ENCODE measurements at regions not wholly inside any gene's neighbourhood (a gene's known extent, or its start where the extent isn't known, plus 50 kb on each side); places are given as distances from the start of the nearest gene placed in this dataset.

DNA sequence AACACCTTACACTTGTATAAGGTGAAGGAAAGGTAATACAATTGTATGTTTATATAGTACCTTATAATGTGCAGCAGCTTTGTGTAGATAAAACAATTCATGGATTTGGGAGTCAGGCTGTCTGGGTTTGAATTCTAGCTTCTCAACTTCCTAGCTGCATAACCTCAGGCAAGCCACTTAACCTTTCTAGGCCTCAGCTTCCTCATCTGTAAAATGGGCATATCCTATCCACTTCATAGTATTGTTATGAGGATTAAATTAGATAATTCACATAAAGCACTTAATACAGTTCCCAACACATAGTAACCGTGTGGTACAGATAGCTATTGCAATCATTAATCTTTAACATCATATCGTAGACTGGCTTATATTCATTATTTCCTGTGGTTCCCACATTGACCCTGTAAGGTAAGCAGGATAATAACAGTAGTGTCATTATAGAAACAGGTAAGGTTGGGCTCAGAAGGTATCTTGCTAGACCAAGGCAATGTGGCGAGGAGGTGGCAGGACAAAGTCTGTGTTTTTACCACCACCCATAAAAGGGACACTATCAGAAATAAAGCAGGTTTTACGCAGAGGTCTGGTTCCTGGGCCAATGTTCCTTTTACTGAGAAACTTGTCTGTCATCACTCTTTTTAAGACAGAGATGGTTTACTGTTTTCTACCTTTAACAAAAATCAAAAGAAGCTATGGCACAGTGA, 334.1 kb downstream of the RRAGC start:
- Histone ChIP-seq H3K4me2 (ENCODE audit: low read length) (no peak overlapping the region), H3K9ac (ENCODE audit: low read length) (no peak overlapping the region), H3K36me3 (ENCODE audit: insufficient read depth, low read length) (no peaks in the 10 kb centered on the region), H4K20me1 (ENCODE audit: insufficient read depth) (no peaks in the 10 kb centered on the region), H2AFZ (ENCODE audit: low read depth, low read length) (no peak overlapping the region), H3K27me3 (ENCODE audit: insufficient read depth, low read depth, low read length) (no peaks in the 10 kb centered on the region), H3K79me2 (replicated peaks; ENCODE audit: insufficient read depth, low read length) (no peaks in the 10 kb centered on the region), H3K27ac (ENCODE audit: low read length) (no peak overlapping the region), H3K9me3 (ENCODE audit: low read length) (no peaks in the 10 kb centered on the region), H3K4me3 (ENCODE audit: low read length) (no peak overlapping the region), H3K9me2 (ENCODE audit: insufficient read depth, low read length) (no peaks in the 10 kb centered on the region), H3F3A (ENCODE audit: insufficient read depth, low read length, poor library complexity, severe bottlenecking) (no peaks in the 10 kb centered on the region)
- no peak for TF ChIP-seq RAD21 (conservative IDR thresholded peaks at IDR 0.05)
- TF ChIP-seq EZH2 (IDR thresholded peaks at IDR 0.05; ENCODE audit: borderline replicate concordance, insufficient read depth, low read length, poor library complexity, severe bottlenecking): no peak
- no peak for TF ChIP-seq MXI1 (conservative IDR thresholded peaks at IDR 0.05; ENCODE audit: poor library complexity, severe bottlenecking)
- no peak for TF ChIP-seq TAF1 (IDR thresholded peaks at IDR 0.05; ENCODE audit: low read depth)
- TF ChIP-seq, protein P1, sequence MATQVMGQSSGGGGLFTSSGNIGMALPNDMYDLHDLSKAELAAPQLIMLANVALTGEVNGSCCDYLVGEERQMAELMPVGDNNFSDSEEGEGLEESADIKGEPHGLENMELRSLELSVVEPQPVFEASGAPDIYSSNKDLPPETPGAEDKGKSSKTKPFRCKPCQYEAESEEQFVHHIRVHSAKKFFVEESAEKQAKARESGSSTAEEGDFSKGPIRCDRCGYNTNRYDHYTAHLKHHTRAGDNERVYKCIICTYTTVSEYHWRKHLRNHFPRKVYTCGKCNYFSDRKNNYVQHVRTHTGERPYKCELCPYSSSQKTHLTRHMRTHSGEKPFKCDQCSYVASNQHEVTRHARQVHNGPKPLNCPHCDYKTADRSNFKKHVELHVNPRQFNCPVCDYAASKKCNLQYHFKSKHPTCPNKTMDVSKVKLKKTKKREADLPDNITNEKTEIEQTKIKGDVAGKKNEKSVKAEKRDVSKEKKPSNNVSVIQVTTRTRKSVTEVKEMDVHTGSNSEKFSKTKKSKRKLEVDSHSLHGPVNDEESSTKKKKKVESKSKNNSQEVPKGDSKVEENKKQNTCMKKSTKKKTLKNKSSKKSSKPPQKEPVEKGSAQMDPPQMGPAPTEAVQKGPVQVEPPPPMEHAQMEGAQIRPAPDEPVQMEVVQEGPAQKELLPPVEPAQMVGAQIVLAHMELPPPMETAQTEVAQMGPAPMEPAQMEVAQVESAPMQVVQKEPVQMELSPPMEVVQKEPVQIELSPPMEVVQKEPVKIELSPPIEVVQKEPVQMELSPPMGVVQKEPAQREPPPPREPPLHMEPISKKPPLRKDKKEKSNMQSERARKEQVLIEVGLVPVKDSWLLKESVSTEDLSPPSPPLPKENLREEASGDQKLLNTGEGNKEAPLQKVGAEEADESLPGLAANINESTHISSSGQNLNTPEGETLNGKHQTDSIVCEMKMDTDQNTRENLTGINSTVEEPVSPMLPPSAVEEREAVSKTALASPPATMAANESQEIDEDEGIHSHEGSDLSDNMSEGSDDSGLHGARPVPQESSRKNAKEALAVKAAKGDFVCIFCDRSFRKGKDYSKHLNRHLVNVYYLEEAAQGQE (IDR thresholded peaks at IDR 0.05; ENCODE audit: borderline replicate concordance): no peak
- no peak for TF ChIP-seq POLR2AphosphoS5 (IDR thresholded peaks at IDR 0.05)
- TF ChIP-seq SMC3 (conservative IDR thresholded peaks at IDR 0.05; ENCODE audit: poor library complexity): no peak

DNA sequence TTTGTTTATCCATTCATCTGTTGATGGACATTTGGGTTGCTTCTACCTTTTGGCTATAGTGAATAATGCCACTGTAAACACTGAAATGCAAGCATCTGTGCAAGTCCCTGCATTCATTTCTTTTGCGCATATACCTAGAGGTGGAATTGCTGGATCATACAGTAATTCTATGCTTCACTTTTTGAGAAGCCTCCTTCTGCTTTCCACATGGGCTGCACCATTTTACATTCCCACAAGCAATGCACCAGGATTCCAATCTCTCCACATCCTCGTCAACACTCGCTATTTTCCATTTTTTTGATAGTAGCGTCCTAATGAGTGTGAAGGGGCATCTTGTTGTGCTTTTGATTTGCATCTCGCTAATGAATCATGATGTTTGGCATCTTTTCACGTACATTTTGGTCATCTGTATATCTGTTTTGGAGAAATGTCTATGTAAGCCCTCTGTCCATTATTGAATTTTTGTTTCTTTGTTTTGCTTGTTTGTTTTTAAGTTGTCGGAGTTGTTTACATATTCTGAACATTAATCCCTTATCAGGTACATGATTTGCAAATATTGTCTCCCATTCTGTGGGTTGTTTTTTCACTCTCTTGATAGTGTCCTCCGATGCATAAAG, 335.4 kb downstream of the RRAGC start:
- Histone ChIP-seq H3K27me3 (ENCODE audit: insufficient read depth, low read depth, low read length) (no peaks in the 10 kb centered on the region), H3K9me2 (ENCODE audit: insufficient read depth, low read length) (no peaks in the 10 kb centered on the region), H3K4me3 (ENCODE audit: low read length) (no peak overlapping the region), H2AFZ (ENCODE audit: low read depth, low read length) (no peak overlapping the region), H3K9me3 (ENCODE audit: low read length) (no peaks in the 10 kb centered on the region), H3K36me3 (ENCODE audit: insufficient read depth, low read length) (no peaks in the 10 kb centered on the region), H3K79me2 (replicated peaks; ENCODE audit: insufficient read depth, low read length) (no peaks in the 10 kb centered on the region), H3F3A (ENCODE audit: insufficient read depth, low read length, poor library complexity, severe bottlenecking) (no peaks in the 10 kb centered on the region), H3K4me2 (ENCODE audit: low read length) (no peak overlapping the region), H3K27ac (ENCODE audit: low read length) (no peak overlapping the region), H3K9ac (ENCODE audit: low read length) (no peak overlapping the region), H4K20me1 (ENCODE audit: insufficient read depth) (no peaks in the 10 kb centered on the region)
- TF ChIP-seq EP300 (conservative IDR thresholded peaks at IDR 0.05; ENCODE audit: poor library complexity, severe bottlenecking) (no peak), POLR2AphosphoS5 (IDR thresholded peaks at IDR 0.05) (no peak), SMC3 (conservative IDR thresholded peaks at IDR 0.05; ENCODE audit: poor library complexity) (no peak), EZH2 (IDR thresholded peaks at IDR 0.05; ENCODE audit: borderline replicate concordance, insufficient read depth, low read length, poor library complexity, severe bottlenecking) (no peak), RAD21 (conservative IDR thresholded peaks at IDR 0.05) (no peak), MXI1 (conservative IDR thresholded peaks at IDR 0.05; ENCODE audit: poor library complexity, severe bottlenecking) (no peak), TAF1 (IDR thresholded peaks at IDR 0.05; ENCODE audit: low read depth) (no peak)
- TF ChIP-seq, protein P2, sequence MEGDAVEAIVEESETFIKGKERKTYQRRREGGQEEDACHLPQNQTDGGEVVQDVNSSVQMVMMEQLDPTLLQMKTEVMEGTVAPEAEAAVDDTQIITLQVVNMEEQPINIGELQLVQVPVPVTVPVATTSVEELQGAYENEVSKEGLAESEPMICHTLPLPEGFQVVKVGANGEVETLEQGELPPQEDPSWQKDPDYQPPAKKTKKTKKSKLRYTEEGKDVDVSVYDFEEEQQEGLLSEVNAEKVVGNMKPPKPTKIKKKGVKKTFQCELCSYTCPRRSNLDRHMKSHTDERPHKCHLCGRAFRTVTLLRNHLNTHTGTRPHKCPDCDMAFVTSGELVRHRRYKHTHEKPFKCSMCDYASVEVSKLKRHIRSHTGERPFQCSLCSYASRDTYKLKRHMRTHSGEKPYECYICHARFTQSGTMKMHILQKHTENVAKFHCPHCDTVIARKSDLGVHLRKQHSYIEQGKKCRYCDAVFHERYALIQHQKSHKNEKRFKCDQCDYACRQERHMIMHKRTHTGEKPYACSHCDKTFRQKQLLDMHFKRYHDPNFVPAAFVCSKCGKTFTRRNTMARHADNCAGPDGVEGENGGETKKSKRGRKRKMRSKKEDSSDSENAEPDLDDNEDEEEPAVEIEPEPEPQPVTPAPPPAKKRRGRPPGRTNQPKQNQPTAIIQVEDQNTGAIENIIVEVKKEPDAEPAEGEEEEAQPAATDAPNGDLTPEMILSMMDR (IDR thresholded peaks at IDR 0.05; ENCODE audit: poor library complexity, severe bottlenecking): no peak
- TF ChIP-seq, protein P1 (IDR thresholded peaks at IDR 0.05; ENCODE audit: borderline replicate concordance): no peak

All from neural cell (in vitro differentiated cells).